Dendritic cell treated with granulocyte-macrophage colony-stimulating factor and Interleukin-4, amounts not matched to agents 40 ng/mL and 50 ng/mL, for 4 days (primary cell): ENCODE measurements at regions not wholly inside any gene's neighbourhood (a gene's known extent, or its start where the extent isn't known, plus 50 kb on each side); places are given as distances from the start of the nearest gene placed in this dataset.
"Not testable (repeated sequence)": the region's sequence is repeated elsewhere in the genome, so short reads cannot be mapped to it uniquely, and the experiment has no call there.

ENCODE experiments used
- H3K27ac Mint-ChIP-seq: one replicate; pipeline ENCODE4 v1.8.0; 2022; ENCODE audit warnings: mild to moderate bottlenecking, mixed read lengths
- H3K27me3 Mint-ChIP-seq: one replicate; pipeline ENCODE4 v1.8.0; 2022; ENCODE audit warnings: mild to moderate bottlenecking, mixed read lengths
- H3K36me3 Mint-ChIP-seq: one replicate; pipeline ENCODE4 v1.8.0; 2022; ENCODE audit warnings: low read depth, mixed read lengths
- H3K4me1 Mint-ChIP-seq: one replicate; pipeline ENCODE4 v1.8.0; 2022; ENCODE audit warnings: low read depth, mixed read lengths
- H3K4me3 Mint-ChIP-seq: one replicate; pipeline ENCODE4 v1.8.0; 2022; ENCODE audit warnings: mild to moderate bottlenecking, moderate library complexity, mixed read lengths
- H3K9me3 Mint-ChIP-seq: one replicate; pipeline ENCODE4 v1.8.0; 2022; ENCODE audit warnings: mixed read lengths
- intact Hi-C: fragments of 100-400 bp; cut with micrococcal nuclease; formaldehyde crosslinking; loops from one replicate; pipeline ENCODE4 v1.15.0; 2022

DNA sequence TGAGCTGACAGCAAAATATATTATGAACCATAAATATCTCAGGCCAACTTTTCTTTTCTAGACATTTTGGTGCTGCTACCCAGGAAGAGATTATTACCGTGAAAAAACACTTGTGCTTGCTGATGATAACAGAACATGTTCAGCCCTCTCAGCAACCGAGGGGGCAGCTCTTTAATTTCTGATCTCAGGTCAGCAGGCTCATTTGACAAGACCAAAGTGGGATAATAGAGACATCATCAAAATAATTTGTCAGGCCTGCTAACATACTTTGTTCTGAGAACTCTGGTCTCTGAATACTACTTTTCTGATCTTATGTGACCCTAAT is 645.9 kb upstream of the KCNMB2 start:
- no peaks in the 10 kb centered on the region for H3K27me3 Mint-ChIP-seq

DNA sequence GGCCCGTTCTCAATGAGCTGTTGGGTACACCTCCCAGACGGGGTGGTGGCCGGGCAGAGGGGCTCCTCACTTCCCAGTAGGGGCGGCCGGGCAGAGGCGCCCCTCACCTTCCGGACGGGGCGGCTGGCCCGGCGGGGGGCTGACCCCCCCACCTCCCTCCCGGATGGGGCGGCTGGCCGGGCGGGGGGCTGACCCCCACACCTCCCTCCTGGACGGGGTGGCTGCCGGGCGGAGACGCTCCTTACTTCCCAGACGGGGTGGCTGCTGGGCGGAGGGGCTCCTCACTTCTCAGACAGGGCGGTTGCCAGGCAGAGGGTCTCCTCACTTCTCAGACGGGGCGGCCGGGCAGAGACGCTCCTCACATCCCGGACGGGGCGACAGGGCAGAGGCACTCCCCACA is 644.7 kb upstream of the KCNMB2 start:
- H3K9me3 Mint-ChIP-seq, H3K36me3 Mint-ChIP-seq, intact Hi-C loops, H3K4me3 Mint-ChIP-seq, H3K4me1 Mint-ChIP-seq, H3K27me3 Mint-ChIP-seq, H3K27ac Mint-ChIP-seq: not testable (repeated sequence)

More for the DNA sequence above, 645.9 kb upstream of the KCNMB2 start:
- Mint-ChIP-seq H3K4me1 (peaks cover 11% of the 10 kb centered on the region), H3K9me3 (no peaks in the 10 kb centered on the region), H3K27ac (no peak overlapping the region), H3K4me3 (no peak overlapping the region), H3K36me3 (no peaks in the 10 kb centered on the region)
- intact Hi-C loops, result no loop called here

DNA sequence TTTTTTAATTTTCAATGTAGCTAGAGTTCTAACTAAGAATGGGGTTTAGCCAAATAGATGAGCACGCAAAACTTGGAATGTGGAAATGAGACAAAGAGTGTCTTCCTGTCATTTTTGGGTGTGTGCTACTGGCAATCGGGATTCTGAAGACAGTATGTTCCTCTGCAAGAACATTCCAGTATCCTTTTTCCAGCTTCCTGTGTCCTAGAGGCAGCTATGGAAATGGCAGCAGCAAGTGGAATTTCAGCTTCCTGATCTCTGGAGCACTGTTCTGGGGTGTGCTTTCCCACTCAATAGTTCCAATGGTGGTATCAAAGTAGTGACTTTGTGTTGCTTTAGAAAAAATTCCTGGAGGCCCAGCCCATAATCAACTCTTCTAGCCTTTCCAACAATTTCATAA is 642.9 kb upstream of the KCNMB2 start:
- H3K9me3 Mint-ChIP-seq, result peaks cover 19% of the 10 kb centered on the region
- no peaks in the 10 kb centered on the region for H3K27me3 Mint-ChIP-seq
- H3K27ac Mint-ChIP-seq, result no peak overlapping the region
- H3K36me3 Mint-ChIP-seq, result no peaks in the 10 kb centered on the region
- intact Hi-C loops, result no loop called here
- no peak overlapping the region for H3K4me3 Mint-ChIP-seq
- H3K4me1 Mint-ChIP-seq, result no peaks in the 10 kb centered on the region

DNA sequence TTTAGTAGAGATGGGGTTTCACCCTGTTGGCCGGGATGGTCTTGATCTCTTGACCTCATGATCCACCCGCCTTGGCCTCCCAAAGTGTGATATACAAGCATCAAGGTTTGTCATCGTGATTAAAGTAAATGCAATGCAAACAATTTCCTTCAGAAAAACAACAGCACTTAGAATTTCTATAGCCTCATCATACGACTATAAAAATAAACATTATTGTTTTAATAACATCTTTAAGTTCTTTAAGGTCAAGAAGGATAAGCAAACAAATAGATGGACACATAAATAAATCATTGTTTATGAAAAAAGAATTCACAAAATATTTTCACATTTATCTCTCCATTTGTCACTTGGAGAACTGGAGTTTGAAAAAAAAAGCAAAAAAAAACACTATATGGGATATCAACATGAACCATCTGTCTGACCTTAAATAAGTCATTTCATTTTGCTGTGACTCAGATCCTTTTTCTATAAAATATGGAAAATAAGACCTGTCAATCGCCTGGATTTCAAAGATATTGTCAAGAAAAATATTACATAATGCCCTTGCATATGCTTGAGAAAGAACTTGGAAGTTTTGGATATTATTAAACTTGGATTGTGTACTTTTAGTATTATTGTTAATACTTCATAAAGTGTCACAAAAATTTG is 642.0 kb upstream of the KCNMB2 start:
- no peaks in the 10 kb centered on the region for H3K4me1 Mint-ChIP-seq
- intact Hi-C loops, result no loop called here
- no peak overlapping the region for H3K4me3 Mint-ChIP-seq
- peaks cover under 1% of the 10 kb centered on the region for H3K36me3 Mint-ChIP-seq
- H3K9me3 Mint-ChIP-seq, result peaks cover 28% of the 10 kb centered on the region
- H3K27ac Mint-ChIP-seq, result no peak overlapping the region
- H3K27me3 Mint-ChIP-seq, result no peaks in the 10 kb centered on the region

DNA sequence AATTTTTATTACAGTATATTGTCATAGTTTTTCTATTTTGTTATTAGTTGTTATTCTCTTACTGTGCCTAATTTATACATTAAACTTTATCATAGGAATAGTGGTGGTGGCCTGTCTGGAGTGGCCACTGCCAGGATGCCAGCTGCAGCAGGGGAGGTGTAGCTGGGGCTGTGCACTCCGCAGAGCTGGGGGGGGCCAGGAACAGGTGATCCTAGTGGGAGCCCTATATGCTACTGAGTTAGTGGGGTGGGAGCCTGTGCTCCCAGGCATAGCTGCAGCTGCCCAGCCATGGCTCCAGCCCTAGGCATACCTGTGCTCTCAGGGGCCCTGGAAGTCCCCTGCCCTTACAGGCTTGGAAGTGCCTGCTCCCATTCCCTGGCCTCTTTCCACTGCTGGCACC is 638.1 kb upstream of the KCNMB2 start:
- Mint-ChIP-seq H3K4me1 (no peaks in the 10 kb centered on the region), H3K27me3 (no peaks in the 10 kb centered on the region), H3K9me3 (peaks cover 44% of the 10 kb centered on the region), H3K4me3 (no peak overlapping the region), H3K36me3 (peaks cover 8% of the 10 kb centered on the region), H3K27ac (no peak overlapping the region)
- intact Hi-C loops, result no loop called here

DNA sequence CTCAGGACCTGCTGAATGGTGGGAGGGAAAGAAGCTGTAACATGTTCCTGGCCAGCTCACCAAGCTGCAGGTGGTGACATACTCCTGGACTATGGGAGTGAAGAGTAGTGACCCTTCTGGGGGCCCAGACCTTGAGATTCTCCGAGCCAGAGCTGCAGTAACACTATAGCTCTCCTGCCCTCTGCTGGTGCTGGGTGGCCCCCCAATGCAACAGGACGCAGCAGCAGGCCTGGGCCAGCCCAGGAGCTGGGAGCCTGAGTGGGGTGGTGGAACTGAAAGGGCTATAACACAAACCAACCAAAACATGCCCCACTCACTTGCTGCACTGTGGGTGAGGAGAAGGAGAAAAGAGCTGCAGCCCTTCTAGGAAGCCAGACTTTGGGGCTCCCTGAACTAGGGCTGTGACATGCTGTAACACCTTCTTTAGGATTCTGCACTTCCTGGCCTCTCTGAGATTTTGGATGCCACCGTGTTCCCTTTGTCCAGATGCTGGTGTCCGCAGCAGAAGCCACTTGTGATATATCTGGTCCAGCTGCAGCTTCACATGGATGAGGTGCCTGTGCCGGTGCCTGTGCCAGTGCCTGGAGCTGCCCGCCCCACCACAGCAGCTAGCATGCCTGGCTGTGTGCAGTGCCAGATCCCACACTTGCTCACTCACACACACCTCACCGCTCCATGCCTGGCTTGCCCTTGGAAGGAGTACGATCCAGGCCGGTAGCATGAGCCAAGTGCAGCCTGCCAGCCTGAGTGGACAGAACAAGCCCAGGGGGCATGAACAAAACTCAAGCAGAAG is 636.8 kb upstream of the KCNMB2 start:
- Mint-ChIP-seq H3K4me1 (no peaks in the 10 kb centered on the region), H3K9me3 (peaks cover 44% of the 10 kb centered on the region), H3K27me3 (no peaks in the 10 kb centered on the region), H3K4me3 (no peak overlapping the region), H3K27ac (no peak overlapping the region), H3K36me3 (peaks cover 8% of the 10 kb centered on the region)
- intact Hi-C loops, result no loop called here

DNA sequence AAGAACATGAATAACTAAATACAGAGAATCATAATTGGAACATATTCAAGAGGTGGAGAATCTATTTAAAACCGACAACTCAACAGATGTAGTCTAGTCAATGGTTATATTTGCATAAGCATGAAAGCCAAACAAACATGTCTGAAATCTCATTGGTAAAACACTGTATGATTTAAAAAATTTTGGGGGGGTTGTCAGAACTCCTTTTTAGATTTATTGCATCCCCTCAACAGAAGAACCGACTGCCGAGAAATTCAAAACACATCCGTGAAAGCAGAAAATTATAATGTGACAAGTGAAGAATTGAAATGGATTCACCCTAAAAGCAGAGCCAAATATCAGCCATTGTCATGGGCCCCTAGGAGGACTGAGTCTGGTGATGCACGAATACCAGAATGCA is 633.4 kb upstream of the KCNMB2 start:
- Mint-ChIP-seq H3K27me3 (no peaks in the 10 kb centered on the region), H3K9me3 (peaks cover 29% of the 10 kb centered on the region), H3K4me3 (no peak overlapping the region), H3K36me3 (peaks cover 8% of the 10 kb centered on the region), H3K4me1 (no peaks in the 10 kb centered on the region), H3K27ac (no peak overlapping the region)
- intact Hi-C loops, result no loop called here

DNA sequence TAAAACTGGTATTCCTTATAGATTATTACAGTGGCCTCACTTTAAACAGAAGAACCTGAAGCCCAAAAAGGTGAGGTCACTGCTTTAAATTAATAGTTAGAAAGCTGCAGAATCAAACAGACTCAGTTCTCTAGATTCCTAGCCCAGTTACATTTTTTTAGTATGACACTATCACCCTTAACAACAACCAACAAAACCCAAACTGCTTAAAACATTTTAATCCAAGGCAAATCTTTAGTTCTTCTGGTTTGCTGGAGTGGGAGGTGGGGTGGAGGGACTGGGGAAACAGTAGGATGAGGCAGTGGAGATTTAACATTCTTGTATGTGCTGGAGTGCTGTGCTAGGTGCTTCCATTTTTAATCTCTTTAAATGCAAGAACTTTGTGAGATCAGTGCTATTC is 631.6 kb upstream of the KCNMB2 start:
- no peak overlapping the region for H3K27ac Mint-ChIP-seq
- H3K27me3 Mint-ChIP-seq, result no peaks in the 10 kb centered on the region
- peaks cover 4% of the 10 kb centered on the region for H3K36me3 Mint-ChIP-seq
- no peak overlapping the region for H3K4me3 Mint-ChIP-seq
- intact Hi-C loops, result no loop called here
- no peaks in the 10 kb centered on the region for H3K4me1 Mint-ChIP-seq
- H3K9me3 Mint-ChIP-seq, result peaks cover 16% of the 10 kb centered on the region

DNA sequence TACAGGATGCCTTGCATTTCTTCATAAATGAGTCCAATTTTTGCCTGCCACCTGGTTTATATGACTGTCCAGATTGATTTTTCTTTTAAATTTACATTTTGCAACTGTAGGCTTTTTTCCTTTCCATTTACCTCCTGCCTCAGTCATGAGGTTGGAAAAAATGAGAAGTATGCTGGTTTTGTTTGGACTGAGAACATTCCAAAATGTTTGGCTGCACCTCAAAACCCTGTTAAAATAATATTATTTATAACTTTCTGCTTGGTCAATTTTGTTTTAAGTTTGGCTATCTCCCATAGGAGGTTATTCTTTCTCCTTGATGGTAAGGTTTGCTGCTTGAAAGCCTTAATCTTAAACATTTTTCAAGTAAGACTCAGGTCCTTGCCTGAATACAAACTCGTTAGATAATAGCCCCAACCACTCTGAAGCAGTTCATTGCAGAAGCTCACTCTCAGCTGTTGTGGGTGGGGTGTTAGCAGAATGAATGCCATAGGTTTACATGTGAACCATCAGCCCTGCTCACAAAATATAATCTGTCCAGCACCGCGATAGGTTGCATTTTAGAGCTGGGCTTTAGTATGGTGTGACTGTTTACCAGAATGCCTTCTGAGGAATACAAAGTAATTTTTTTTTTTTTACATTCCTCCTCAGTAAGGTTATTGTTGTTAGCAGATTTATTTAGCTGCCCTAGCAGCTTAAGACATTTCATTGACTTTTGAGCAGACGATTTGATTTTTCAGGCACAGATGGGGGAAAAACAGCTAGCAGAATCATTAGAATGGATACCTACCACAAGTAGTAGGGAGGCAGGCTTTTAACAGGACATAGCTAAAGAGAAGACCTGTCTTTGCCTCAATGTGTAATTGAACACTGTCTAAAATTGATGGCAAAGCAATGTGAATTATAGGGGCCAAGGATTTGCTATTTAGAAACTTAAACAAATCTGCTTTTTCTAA is 630.8 kb upstream of the KCNMB2 start:
- Mint-ChIP-seq H3K4me3 (no peak overlapping the region), H3K27me3 (no peaks in the 10 kb centered on the region), H3K4me1 (no peaks in the 10 kb centered on the region)

DNA sequence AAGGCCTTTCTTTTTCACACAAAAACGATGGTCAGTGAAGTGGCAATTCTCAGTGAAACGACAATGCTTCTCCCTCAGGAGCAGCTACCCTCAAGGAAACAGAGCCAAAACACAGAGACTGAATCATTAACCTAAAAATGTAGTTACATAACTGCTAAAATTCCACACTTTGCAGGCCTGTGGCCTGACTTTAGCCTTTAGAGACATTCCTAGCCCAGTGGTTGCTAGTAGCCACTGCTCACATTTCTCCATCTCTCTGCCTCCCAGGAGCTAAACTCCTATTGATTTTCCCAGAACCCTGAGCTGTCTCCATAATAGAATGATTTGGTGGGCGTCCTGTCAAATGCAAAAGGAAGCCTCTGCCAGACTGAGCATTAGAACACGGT is 630.1 kb upstream of the KCNMB2 start:
- H3K9me3 Mint-ChIP-seq, result peaks cover 19% of the 10 kb centered on the region
- intact Hi-C loops, result no loop called here
- no peaks in the 10 kb centered on the region for H3K4me1 Mint-ChIP-seq

More for the DNA sequence above, 630.8 kb upstream of the KCNMB2 start:
- Mint-ChIP-seq H3K9me3 (peaks cover 16% of the 10 kb centered on the region), H3K36me3 (no peaks in the 10 kb centered on the region), H3K27ac (no peak overlapping the region)
- intact Hi-C loops, result no loop called here

DNA sequence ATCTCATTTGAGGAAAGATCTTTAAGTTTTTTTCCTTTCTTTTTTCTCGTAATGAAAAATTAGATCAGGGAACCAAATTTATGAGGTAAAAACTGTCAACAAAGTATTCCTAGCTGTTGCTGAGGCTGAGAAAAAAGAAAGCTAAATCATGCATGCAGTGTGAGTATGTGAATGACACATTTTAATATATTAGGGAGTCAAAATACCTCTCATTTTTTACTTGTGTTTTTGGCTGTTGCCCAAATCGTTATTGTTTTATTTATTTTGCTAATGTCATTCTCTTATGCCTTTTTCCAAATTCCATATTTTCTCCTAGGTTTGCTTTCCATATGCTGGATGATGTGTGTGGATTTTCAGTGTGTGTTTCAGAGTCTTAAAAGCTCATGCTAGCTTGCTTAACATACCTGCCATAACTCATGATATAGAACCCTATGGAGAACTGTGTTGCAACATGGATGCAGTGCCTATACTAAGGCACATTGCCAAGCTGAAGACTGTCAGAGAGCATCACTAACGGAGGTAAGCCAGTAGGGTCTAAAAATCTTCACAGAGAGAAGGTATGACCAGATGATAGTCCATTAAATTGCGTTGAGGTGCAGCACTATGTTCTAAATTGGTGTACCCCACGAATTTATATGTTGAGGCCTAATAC is 629.5 kb upstream of the KCNMB2 start:
- no peaks in the 10 kb centered on the region for H3K4me1 Mint-ChIP-seq
- intact Hi-C loops, result no loop called here
- H3K27me3 Mint-ChIP-seq, result no peaks in the 10 kb centered on the region
- no peaks in the 10 kb centered on the region for H3K36me3 Mint-ChIP-seq
- peaks cover 25% of the 10 kb centered on the region for H3K9me3 Mint-ChIP-seq
- no peak overlapping the region for H3K27ac Mint-ChIP-seq
- H3K4me3 Mint-ChIP-seq, result no peak overlapping the region

More for the DNA sequence above, 630.1 kb upstream of the KCNMB2 start:
- H3K4me3 Mint-ChIP-seq, result no peak overlapping the region
- no peaks in the 10 kb centered on the region for H3K36me3 Mint-ChIP-seq
- H3K27ac Mint-ChIP-seq, result no peak overlapping the region
- no peaks in the 10 kb centered on the region for H3K27me3 Mint-ChIP-seq

DNA sequence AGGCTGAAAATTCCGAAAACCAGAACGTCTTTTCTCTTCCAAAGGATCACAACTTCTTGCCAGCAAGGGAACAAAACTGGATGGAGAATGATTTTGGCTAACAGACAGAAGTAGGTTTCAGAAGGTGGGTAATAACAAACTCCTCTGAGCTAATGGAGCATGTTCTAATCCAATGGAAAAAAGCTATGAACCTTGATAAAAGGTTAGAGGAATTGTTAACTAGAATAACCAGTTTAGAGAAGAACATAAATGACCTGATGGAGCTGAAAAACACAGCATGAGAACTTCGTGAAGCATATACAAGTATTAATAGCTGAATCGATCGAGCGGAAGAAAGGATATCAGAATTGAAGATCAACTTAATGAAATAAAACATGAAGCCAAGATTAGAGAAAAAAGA is 626.7 kb upstream of the KCNMB2 start:
- H3K36me3 Mint-ChIP-seq, H3K27me3 Mint-ChIP-seq, H3K27ac Mint-ChIP-seq, H3K4me3 Mint-ChIP-seq, H3K4me1 Mint-ChIP-seq, intact Hi-C loops: not testable (repeated sequence)
- peaks cover 32% of the 10 kb centered on the region for H3K9me3 Mint-ChIP-seq

DNA sequence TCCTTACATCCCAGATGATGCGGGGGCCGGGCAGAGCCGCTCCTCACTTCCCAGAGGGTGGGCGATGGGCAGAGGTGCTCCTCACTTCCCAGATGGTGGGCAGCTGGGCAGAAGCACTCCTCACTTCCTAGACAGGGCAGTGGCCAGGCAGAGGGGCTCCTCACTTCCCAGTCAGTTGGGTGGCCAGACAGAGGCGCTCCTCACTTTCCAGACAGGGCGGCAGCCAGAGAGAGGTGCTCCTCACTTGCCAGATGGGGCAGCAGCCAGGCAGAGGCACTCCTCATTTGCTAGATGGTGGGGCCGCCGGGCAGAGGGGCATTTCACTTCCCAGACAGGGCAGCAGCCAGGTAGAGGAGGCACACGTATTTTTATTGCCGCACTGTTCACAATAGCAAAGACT is 622.0 kb upstream of the KCNMB2 start:
- Mint-ChIP-seq H3K36me3 (no peaks in the 10 kb centered on the region), H3K4me1 (peaks cover 18% of the 10 kb centered on the region), H3K27ac (no peak overlapping the region), H3K9me3 (peaks cover 46% of the 10 kb centered on the region), H3K27me3 (no peaks in the 10 kb centered on the region), H3K4me3 (no peak overlapping the region)
- intact Hi-C loops, result no loop called here

DNA sequence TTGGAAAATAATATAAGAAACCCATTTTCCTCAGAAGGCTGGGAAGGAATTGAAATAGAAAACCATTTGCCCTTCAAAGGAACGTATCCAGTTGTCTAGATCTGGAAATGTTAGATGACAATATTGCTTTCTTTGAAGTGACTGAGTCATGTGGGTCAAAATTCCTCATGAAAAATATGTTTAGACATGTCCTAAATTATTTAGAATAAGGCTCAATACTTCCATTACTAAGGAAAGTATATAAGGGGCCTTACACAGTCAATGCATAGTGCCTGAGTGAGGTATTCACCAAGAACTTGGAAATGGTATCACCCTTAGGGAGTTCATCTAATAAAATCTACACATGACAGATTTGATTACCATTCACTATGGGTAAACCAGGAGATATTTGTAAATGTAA is 619.8 kb upstream of the KCNMB2 start:
- no peaks in the 10 kb centered on the region for H3K36me3 Mint-ChIP-seq
- peaks cover 18% of the 10 kb centered on the region for H3K4me1 Mint-ChIP-seq
- H3K4me3 Mint-ChIP-seq, result no peak overlapping the region
- H3K27ac Mint-ChIP-seq, result no peak overlapping the region
- peaks cover 24% of the 10 kb centered on the region for H3K9me3 Mint-ChIP-seq
- H3K27me3 Mint-ChIP-seq, result no peaks in the 10 kb centered on the region
- intact Hi-C loops, result no loop called here
